PC-3 (cell line): ENCODE measurements at regions not wholly inside any gene's neighbourhood (a gene's known extent, or its start where the extent isn't known, plus 50 kb on each side); places are given as distances from the start of the nearest gene placed in this dataset.
"Not testable (repeated sequence)": the region's sequence is repeated elsewhere in the genome, so short reads cannot be mapped to it uniquely, and the experiment has no call there.

Source experiments
- ATAC-seq: fragments of 200-7000 bp; cut with Tn5 transposase; 2 replicates; pipeline ENCODE4 v1.9.1; 2020; ENCODE audit warnings: mild to moderate bottlenecking, moderate library complexity
- BruUV-seq: library from RNA; stranded (reverse); fragments of 400-500 nt; replicated peaks from 2 replicates; lab custom pipeline; 2021; lab: Mats Ljungman, UMichigan
- CTCF ChIA-PET: fragments of 300-600 bp; sonication (Branson Sonifier 250); formaldehyde crosslinking; loops from one replicate; lab custom pipeline; 2022; ENCODE audit warnings: antibody characterized with exemption; lab: Charles Lee
- POLR2A ChIA-PET: fragments of 300-600 bp; sonication (Branson Sonifier 250); formaldehyde crosslinking; loops from one replicate; lab custom pipeline; 2022; ENCODE audit warnings: antibody characterized with exemption; ENCODE audit not compliant: unreplicated experiment; lab: Charles Lee
- DNase-seq: peaks from one replicate; pipeline ENCODE4 v3.0.0-alpha.2; 2015
- H2AFZ ChIP-seq: fragments of 300-600 bp; sonication (generic); 2 replicates; pipeline ENCODE4 v1.6.0; 2016; ENCODE audit warnings: antibody characterized with exemption, low read length
- H3F3A ChIP-seq: fragments of 300-600 bp; sonication (generic); one replicate; pipeline ENCODE4 v1.6.0; 2017; ENCODE audit warnings: antibody characterized with exemption, low read length, control low read depth, mild to moderate bottlenecking; ENCODE audit not compliant: unreplicated experiment
- H3K27ac ChIP-seq: fragments of 300-600 bp; sonication (generic); 2 replicates; pipeline ENCODE4 v1.5.1; 2016; ENCODE audit warnings: mild to moderate bottlenecking, low read length
- H3K27me3 ChIP-seq: fragments of 300-600 bp; sonication (generic); 2 replicates; pipeline ENCODE4 v1.6.1; 2016; ENCODE audit warnings: low read length, mixed read lengths
- H3K36me3 ChIP-seq: fragments of 300-600 bp; sonication (generic); 2 replicates; pipeline ENCODE4 v1.6.1; 2016; ENCODE audit warnings: low read depth, mixed run types, low read length, mixed read lengths
- H3K4me1 ChIP-seq: fragments of 300-600 bp; sonication (generic); 2 replicates; pipeline ENCODE4 v1.5.1; 2016; ENCODE audit warnings: low read length; ENCODE audit not compliant: insufficient read depth
- H3K4me2 ChIP-seq: fragments of 300-600 bp; sonication (generic); 2 replicates; pipeline ENCODE4 v1.6.0; 2016; ENCODE audit warnings: low read length
- H3K4me3 ChIP-seq: fragments of 300-600 bp; sonication (generic); 2 replicates; pipeline ENCODE4 v1.5.1; 2016; ENCODE audit warnings: mild to moderate bottlenecking, low read length, mixed read lengths
- H3K79me2 ChIP-seq: fragments of 300-600 bp; sonication (generic); 2 replicates; pipeline ENCODE4 v1.6.1; 2017; ENCODE audit warnings: low read length, mixed read lengths
- H3K9ac ChIP-seq: fragments of 300-600 bp; sonication (generic); 2 replicates; pipeline ENCODE4 v1.6.0; 2016; ENCODE audit warnings: mild to moderate bottlenecking, low read length
- H3K9me2 ChIP-seq: fragments of 300-600 bp; sonication (generic); replicated peaks from 2 replicates; pipeline ENCODE4 v1.6.1; 2016; ENCODE audit warnings: mixed run types, low read length, mixed read lengths
- H3K9me3 ChIP-seq: fragments of 300-600 bp; sonication (generic); 2 replicates; pipeline ENCODE4 v1.6.1; 2016; ENCODE audit warnings: low read length, mixed read lengths
- H4K20me1 ChIP-seq: fragments of 300-600 bp; sonication (generic); 2 replicates; pipeline ENCODE4 v1.6.1; 2016; ENCODE audit warnings: low read length, mixed read lengths
- EZH2 ChIP-seq: fragments of 300-600 bp; sonication (generic); IDR thresholded peaks from one replicate; pipeline ENCODE4 v1.6.1; 2017; ENCODE audit warnings: antibody characterized with exemption, mild to moderate bottlenecking, low read length; ENCODE audit not compliant: unreplicated experiment
- EZH2phosphoT487 ChIP-seq: fragments of 300-600 bp; sonication (generic); IDR thresholded peaks from 2 replicates; pipeline ENCODE4 v1.6.1; 2018; ENCODE audit warnings: mild to moderate bottlenecking, antibody characterized with exemption, low read length, borderline replicate concordance
- intact Hi-C: fragments of 100-400 bp; cut with micrococcal nuclease; formaldehyde crosslinking; loops from 2 replicates; pipeline ENCODE4 v1.9.0; 2023
- TF ChIP-seq, protein P1 (sequence below): fragments of 300-600 bp; sonication (generic); conservative IDR thresholded peaks from 2 replicates; pipeline ENCODE4 v1.5.1; 2017; ENCODE audit warnings: antibody characterized with exemption, low read depth, mild to moderate bottlenecking, low read length

DNA sequence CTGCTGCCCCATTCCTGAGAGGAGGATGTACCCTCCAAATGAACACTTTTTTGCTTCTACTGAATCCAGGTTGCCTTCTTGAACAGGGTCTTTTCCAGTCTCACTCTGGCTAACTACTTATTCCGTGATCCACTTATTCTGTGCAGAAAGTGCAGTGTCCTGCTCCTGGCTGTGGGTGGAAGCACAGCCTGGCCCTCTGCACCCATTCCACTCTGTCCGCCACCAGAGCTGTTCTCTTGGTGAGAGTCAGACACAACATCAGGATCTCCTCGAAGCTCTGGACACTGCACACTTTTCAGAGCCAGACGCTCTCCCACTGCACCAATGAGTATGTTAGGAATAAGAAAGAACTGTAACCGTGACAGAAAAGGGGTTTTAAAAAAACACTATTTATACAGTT lies 174.2 kb downstream of the MCHR2 start:
- no peaks in the 10 kb centered on the region for H3K9me3 ChIP-seq
- CTCF ChIA-PET = no interaction called here
- no peaks in the 10 kb centered on the region for H3K9me2 ChIP-seq
- no peak overlapping the region for H3K4me2 ChIP-seq
- H3K79me2 ChIP-seq = no peaks in the 10 kb centered on the region
- H3F3A ChIP-seq = no peaks in the 10 kb centered on the region
- BruUV-seq = no TSS peak
- intact Hi-C loops = loop anchor here (5.0 kb wide), 2 partner anchors 73 to 233 kb away; no protein-coding TSS in a partner anchor
- TF ChIP-seq EZH2phosphoT487 = no peak
- TF ChIP-seq EZH2 = no peak
- TF ChIP-seq, protein P1, sequence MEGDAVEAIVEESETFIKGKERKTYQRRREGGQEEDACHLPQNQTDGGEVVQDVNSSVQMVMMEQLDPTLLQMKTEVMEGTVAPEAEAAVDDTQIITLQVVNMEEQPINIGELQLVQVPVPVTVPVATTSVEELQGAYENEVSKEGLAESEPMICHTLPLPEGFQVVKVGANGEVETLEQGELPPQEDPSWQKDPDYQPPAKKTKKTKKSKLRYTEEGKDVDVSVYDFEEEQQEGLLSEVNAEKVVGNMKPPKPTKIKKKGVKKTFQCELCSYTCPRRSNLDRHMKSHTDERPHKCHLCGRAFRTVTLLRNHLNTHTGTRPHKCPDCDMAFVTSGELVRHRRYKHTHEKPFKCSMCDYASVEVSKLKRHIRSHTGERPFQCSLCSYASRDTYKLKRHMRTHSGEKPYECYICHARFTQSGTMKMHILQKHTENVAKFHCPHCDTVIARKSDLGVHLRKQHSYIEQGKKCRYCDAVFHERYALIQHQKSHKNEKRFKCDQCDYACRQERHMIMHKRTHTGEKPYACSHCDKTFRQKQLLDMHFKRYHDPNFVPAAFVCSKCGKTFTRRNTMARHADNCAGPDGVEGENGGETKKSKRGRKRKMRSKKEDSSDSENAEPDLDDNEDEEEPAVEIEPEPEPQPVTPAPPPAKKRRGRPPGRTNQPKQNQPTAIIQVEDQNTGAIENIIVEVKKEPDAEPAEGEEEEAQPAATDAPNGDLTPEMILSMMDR = no peak
- H3K4me1 ChIP-seq = no peaks in the 10 kb centered on the region
- DNase-seq = no peak
- no peak for ATAC-seq
- H3K27ac ChIP-seq = no peak overlapping the region
- no peak overlapping the region for H3K9ac ChIP-seq
- POLR2A ChIA-PET = no interaction called here
- no peaks in the 10 kb centered on the region for H3K36me3 ChIP-seq
- no peaks in the 10 kb centered on the region for H4K20me1 ChIP-seq
- no peaks in the 10 kb centered on the region for H3K27me3 ChIP-seq
- H2AFZ ChIP-seq = no peak overlapping the region
- no peak overlapping the region for H3K4me3 ChIP-seq

DNA sequence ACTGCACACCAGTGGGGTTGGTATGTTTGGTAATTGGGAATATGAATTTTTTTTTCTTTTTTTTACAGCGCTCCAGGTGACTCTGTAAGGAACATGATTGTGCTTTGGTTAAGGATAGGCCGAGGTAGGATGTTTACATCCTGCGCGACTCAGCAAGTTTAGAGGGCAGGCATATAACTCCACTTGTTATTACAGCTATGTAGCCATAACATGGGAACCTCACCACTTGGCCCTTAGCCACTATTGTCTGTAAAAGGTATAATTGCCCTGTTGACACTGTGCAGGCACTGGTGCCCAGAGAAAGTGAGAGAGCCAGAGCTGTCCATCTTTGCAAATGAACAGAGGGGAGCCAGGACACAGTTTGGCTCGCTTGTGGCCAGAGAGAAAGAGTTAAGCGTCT lies 172.9 kb downstream of the MCHR2 start:
- no TSS peak for BruUV-seq
- intact Hi-C loops = loop anchor here (5.0 kb wide), 2 partner anchors 74 to 234 kb away; no protein-coding TSS in a partner anchor
- DNase-seq (peak; percentile 32), ATAC-seq (no peak)
- Histone ChIP-seq H3K4me3 (no peak overlapping the region), H3K27me3 (no peaks in the 10 kb centered on the region), H3K9me2 (no peaks in the 10 kb centered on the region), H3F3A (no peaks in the 10 kb centered on the region), H3K9me3 (no peaks in the 10 kb centered on the region), H3K36me3 (no peaks in the 10 kb centered on the region), H3K27ac (no peak overlapping the region), H3K79me2 (no peaks in the 10 kb centered on the region), H2AFZ (no peak overlapping the region), H3K9ac (no peak overlapping the region), H3K4me1 (no peaks in the 10 kb centered on the region), H3K4me2 (no peak overlapping the region), H4K20me1 (no peaks in the 10 kb centered on the region)
- POLR2A ChIA-PET = no interaction called here
- TF ChIP-seq EZH2phosphoT487 = no peak
- no peak for TF ChIP-seq EZH2
- TF ChIP-seq, protein P1 = no peak
- CTCF ChIA-PET = no interaction called here

DNA sequence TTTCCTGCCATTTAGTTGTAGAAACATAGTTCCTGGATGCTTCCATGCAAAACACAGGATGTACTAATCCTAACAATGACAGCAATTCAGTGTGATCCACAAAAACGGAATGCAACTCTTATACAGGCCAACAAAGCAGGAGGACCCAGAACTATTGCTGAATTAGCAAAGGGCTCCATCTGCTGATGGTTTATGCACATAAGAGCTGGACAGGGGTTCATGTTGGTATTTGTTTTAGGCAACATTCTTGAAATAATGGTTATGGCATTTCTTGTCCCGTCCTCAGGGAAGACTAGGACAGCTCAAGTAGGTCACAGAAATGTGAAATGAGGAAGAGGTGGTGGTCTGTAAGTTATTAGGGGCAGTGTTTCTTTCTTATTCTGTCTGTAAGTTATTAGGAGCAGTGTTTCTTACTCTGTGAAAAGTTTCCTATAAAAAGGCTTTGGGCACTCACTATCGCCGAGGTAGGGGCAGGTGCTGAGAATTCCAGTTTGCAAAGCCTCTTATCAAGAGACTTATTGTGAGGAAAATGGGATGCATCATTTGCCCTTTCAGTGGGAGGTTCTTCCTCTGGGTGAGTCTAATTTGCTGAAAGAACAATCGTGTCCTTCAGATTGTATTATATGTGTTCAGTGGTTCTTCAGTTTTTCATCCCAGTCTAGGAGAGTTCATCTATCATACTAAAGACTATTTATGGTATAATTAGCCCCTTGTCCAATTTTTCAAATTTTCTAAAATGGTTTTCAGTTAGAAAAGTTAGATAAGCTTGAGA lies 171.1 kb downstream of the MCHR2 start:
- H3K4me3 ChIP-seq = peak overlapping the region; percentile 59
- H3K27me3 ChIP-seq = no peaks in the 10 kb centered on the region
- peak overlapping the region; percentile 89 for H3K4me2 ChIP-seq
- ATAC-seq (peak; percentile 92), DNase-seq (peak; percentile 66)
- H3K36me3 ChIP-seq = no peaks in the 10 kb centered on the region
- no peaks in the 10 kb centered on the region for H3K9me3 ChIP-seq
- no peaks in the 10 kb centered on the region for H3K79me2 ChIP-seq
- CTCF ChIA-PET = interaction anchor here (0.7 kb wide), 1 partner anchor 234 kb away, joined by 3 read pairs; no protein-coding TSS in a partner anchor
- no peaks in the 10 kb centered on the region for H3K9me2 ChIP-seq
- BruUV-seq = no TSS peak
- no peak overlapping the region for H3K9ac ChIP-seq
- TF ChIP-seq EZH2phosphoT487 = no peak
- TF ChIP-seq, protein P1 = peak; percentile 74
- no peak overlapping the region for H3K27ac ChIP-seq
- POLR2A ChIA-PET = no interaction called here
- H2AFZ ChIP-seq = peak overlapping the region; percentile 66
- no peaks in the 10 kb centered on the region for H4K20me1 ChIP-seq
- no peaks in the 10 kb centered on the region for H3F3A ChIP-seq
- intact Hi-C loops = loop anchor here (5.0 kb wide), 2 partner anchors 76 to 236 kb away; no protein-coding TSS in a partner anchor
- H3K4me1 ChIP-seq = no peaks in the 10 kb centered on the region

DNA sequence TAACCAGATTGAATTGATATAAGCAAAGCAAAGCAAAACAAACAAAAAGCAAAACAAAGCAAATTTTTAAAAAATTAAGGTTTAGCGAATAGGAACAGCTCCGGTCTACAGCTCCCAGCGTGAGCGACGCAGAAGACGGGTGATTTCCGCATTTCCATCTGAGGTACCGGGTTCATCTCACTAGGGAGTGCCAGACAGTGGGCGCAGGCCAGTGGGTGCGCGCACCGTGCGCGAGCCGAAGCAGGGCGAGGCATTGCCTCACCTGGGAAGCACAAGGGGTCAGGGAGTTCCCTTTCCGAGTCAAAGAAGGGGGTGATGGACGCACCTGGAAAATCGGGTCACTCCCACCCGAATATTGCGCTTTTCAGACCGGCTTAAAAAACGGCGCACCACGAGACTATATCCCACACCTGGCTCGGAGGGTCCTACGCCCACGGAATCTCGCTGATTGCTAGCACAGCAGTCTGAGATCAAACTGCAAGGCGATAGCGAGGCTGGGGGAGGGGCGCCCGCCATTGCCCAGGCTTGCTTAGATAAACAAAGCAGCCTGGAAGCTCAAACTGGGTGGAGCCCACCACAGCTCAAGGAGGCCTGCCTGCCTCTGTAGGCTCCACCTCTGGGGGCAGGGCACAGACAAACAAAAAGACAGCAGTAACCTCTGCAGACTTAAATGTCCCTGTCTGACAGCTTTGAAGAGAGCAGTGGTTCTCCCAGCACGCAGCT lies 170.3 kb downstream of the MCHR2 start:
- H3K79me2 ChIP-seq, DNase-seq, H3K9me2 ChIP-seq, H3K4me1 ChIP-seq, H3K27me3 ChIP-seq, ATAC-seq, H3K36me3 ChIP-seq, H3F3A ChIP-seq, H3K9ac ChIP-seq, H3K27ac ChIP-seq, BruUV-seq, H4K20me1 ChIP-seq, H3K9me3 ChIP-seq, POLR2A ChIA-PET: not testable (repeated sequence)
- intact Hi-C loops = loop anchor here (5.0 kb wide), 2 partner anchors 76 to 236 kb away; no protein-coding TSS in a partner anchor
- Histone ChIP-seq H3K4me3 (peak overlapping the region; percentile 59), H3K4me2 (peak overlapping the region; percentile 89), H2AFZ (peak overlapping the region; percentile 66; the same call in 1 of the 2 replicates)
- CTCF ChIA-PET = interaction anchor here (0.7 kb wide), 1 partner anchor 235 kb away, joined by 3 read pairs; no protein-coding TSS in a partner anchor
